Activated CD8-positive, alpha-beta T cell treated with anti-CD3 and anti-CD28 coated beads for 36 hours (primary cell): ENCODE measurements at regions not wholly inside any gene's neighbourhood (a gene's known extent, or its start where the extent isn't known, plus 50 kb on each side); places are given as distances from the start of the nearest gene placed in this dataset.

ENCODE experiments used
- ATAC-seq: fragments of 200-7000 bp; cut with Tn5 transposase; one replicate; pipeline ENCODE4 v1.10.0; 2021; ENCODE audit warnings: mild to moderate bottlenecking, moderate library complexity
- CTCF ChIA-PET: fragments of 350-600 bp; sonication (Branson Sonifier 250); formaldehyde crosslinking; loops from one replicate; lab custom pipeline; 2021; ENCODE audit warnings: antibody characterized with exemption; lab: Charles Lee
- POLR2A ChIA-PET: fragments of 350-600 bp; sonication (Branson Sonifier 250); formaldehyde crosslinking; loops from one replicate; lab custom pipeline; 2021; ENCODE audit warnings: antibody characterized with exemption; lab: Charles Lee
- DNase-seq: peaks from one replicate; pipeline ENCODE4 v3.0.0-alpha.2; 2020
- H3K27ac Mint-ChIP-seq: one replicate; pipeline ENCODE4 v1.8.0; 2021; ENCODE audit warnings: mild to moderate bottlenecking, mixed read lengths
- H3K27me3 Mint-ChIP-seq: one replicate; pipeline ENCODE4 v1.8.0; 2021; ENCODE audit warnings: mixed read lengths
- H3K36me3 Mint-ChIP-seq: one replicate; pipeline ENCODE4 v1.8.0; 2021; ENCODE audit warnings: low read depth, mixed read lengths
- H3K4me1 Mint-ChIP-seq: one replicate; pipeline ENCODE4 v1.8.0; 2021; ENCODE audit warnings: low read depth, mixed read lengths
- H3K4me3 Mint-ChIP-seq: one replicate; pipeline ENCODE4 v1.8.0; 2021; ENCODE audit warnings: mild to moderate bottlenecking, moderate library complexity, mixed read lengths
- H3K9me3 Mint-ChIP-seq: one replicate; pipeline ENCODE4 v1.8.0; 2021; ENCODE audit warnings: mixed read lengths
- intact Hi-C: fragments of 100-400 bp; cut with micrococcal nuclease; formaldehyde crosslinking; loops from one replicate; pipeline ENCODE4 v1.10.0; 2022
- TF ChIP-seq, protein P1 (sequence below): fragments of 200-600 bp; IDR thresholded peaks from one replicate; pipeline ENCODE4 v1.8.0; 2022; ENCODE audit warnings: antibody characterized with exemption, mild to moderate bottlenecking

DNA sequence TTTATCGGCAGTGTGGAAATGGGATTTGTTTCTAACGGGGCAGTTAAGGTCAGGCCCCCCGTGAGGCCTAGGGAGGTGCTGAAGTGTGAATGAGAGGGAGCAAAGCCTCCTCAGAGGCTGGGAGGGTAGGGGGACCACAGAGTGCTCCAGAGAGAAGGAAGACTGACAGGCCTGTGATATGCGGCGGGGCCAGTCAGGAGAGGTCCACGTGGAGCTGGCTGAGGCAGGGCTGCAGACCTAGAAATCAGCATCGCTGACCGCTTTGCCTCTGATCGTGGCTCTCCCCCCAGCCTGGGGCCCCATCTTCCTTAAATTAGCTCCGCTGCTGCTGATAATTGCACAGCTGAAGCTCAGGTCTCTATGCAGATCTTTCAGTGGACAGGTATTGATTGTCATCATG is 240.8 kb upstream of the PWP1 start:
- intact Hi-C loops = no loop called here
- Mint-ChIP-seq H3K36me3 (peaks cover 5% of the 10 kb centered on the region), H3K27me3 (no peaks in the 10 kb centered on the region), H3K4me3 (no peak overlapping the region), H3K27ac (no peak overlapping the region), H3K4me1 (peaks cover 25% of the 10 kb centered on the region), H3K9me3 (peaks cover 3% of the 10 kb centered on the region)
- ATAC-seq (no peak), DNase-seq (no peak)
- TF ChIP-seq, protein P1, sequence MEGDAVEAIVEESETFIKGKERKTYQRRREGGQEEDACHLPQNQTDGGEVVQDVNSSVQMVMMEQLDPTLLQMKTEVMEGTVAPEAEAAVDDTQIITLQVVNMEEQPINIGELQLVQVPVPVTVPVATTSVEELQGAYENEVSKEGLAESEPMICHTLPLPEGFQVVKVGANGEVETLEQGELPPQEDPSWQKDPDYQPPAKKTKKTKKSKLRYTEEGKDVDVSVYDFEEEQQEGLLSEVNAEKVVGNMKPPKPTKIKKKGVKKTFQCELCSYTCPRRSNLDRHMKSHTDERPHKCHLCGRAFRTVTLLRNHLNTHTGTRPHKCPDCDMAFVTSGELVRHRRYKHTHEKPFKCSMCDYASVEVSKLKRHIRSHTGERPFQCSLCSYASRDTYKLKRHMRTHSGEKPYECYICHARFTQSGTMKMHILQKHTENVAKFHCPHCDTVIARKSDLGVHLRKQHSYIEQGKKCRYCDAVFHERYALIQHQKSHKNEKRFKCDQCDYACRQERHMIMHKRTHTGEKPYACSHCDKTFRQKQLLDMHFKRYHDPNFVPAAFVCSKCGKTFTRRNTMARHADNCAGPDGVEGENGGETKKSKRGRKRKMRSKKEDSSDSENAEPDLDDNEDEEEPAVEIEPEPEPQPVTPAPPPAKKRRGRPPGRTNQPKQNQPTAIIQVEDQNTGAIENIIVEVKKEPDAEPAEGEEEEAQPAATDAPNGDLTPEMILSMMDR = no peak
- CTCF ChIA-PET = interaction anchor here (1.0 kb wide), 1 partner anchor 17 kb away, joined by 3 read pairs; no protein-coding TSS in a partner anchor
- POLR2A ChIA-PET = no interaction called here

DNA sequence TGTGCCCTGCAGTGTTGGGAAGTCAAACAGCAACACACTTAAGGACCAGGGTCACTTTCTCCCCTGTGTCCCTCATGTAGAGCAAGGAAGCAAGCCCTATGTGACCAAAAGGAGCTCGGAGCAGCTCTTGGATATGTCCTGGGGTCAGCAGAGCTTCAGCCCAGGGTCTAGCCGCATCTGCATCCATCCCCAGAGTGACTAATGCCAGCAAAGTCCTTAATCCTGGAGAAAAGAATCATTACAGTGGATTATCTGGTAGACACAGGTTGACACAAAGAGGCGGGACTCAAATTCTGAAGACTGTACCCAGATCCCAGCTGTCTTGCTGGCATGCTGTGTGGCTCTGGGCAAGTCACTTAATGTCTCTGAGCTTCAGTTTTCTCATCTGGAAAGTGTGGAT is 239.1 kb upstream of the PWP1 start:
- ATAC-seq (no peak), DNase-seq (no peak)
- POLR2A ChIA-PET = no interaction called here
- TF ChIP-seq, protein P1 = no peak
- intact Hi-C loops = no loop called here
- peaks cover 19% of the 10 kb centered on the region for H3K4me1 Mint-ChIP-seq
- no peaks in the 10 kb centered on the region for H3K27me3 Mint-ChIP-seq
- H3K27ac Mint-ChIP-seq = no peak overlapping the region
- peaks cover 3% of the 10 kb centered on the region for H3K36me3 Mint-ChIP-seq
- peaks cover 3% of the 10 kb centered on the region for H3K9me3 Mint-ChIP-seq
- CTCF ChIA-PET = no interaction called here
- H3K4me3 Mint-ChIP-seq = no peak overlapping the region

DNA sequence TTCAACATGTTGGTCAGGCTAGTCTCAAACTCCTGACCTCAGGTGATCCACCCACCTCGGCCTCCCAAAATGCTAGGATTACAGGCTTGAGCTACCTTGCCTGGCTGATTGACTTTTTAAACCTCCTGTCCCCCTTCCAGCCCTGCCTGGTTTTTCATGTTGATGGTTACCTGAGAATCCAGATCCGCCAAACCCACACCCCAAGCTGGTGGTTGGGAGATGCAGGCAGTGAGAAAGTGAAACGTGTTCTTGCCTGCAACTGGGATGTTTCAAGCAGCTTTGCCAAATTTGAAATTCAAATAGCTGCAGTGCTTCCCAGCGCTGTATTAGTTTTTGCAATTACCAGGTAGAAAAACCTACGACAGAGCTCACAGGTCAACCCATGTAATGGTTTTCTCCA is 238.3 kb upstream of the PWP1 start:
- intact Hi-C loops = no loop called here
- TF ChIP-seq, protein P1 = no peak
- peaks cover 17% of the 10 kb centered on the region for H3K4me1 Mint-ChIP-seq
- ChIA-PET POLR2A (interaction anchor here (0.8 to 1.0 kb wide), 2 partner anchors 10 to 1112 kb away, joined by 3 to 5 read pairs; no protein-coding TSS in a partner anchor), CTCF (interaction anchor here (1.4 to 3.0 kb wide), 3 partner anchors 10 to 315 kb away, joined by 3 to 10 read pairs (median 4); no protein-coding TSS in a partner anchor)
- no peak overlapping the region for H3K27ac Mint-ChIP-seq
- no peak for DNase-seq
- H3K4me3 Mint-ChIP-seq = no peak overlapping the region
- H3K9me3 Mint-ChIP-seq = peaks cover 6% of the 10 kb centered on the region
- H3K27me3 Mint-ChIP-seq = no peaks in the 10 kb centered on the region
- peaks cover 7% of the 10 kb centered on the region for H3K36me3 Mint-ChIP-seq
- no peak for ATAC-seq

DNA sequence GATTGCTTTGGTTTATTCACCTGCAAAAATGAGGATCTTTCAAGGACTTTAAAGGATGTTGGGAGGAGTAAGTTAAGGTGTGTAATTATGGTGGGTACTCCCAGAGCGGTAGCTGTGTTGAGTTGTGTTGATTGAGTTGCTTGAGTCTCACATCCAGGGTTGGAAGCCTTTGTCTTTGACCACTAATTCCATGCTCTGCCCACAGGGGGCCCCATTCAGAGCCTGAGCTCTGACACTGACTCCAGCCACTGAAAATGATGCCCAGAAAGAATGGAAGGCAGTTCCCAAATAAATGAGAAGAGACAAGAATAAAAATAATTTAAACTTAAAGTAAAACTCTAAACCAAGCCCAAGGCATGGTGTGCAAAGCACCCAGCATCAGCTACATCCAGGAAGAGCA is 237.4 kb upstream of the PWP1 start:
- ChIA-PET CTCF (interaction anchor here (0.8 to 3.0 kb wide), 4 partner anchors 9 to 316 kb away, joined by 3 to 10 read pairs (median 4); no protein-coding TSS in a partner anchor), POLR2A (interaction anchor here (0.8 kb wide), 1 partner anchor 1111 kb away, joined by 5 read pairs; no protein-coding TSS in a partner anchor)
- peaks cover 9% of the 10 kb centered on the region for H3K9me3 Mint-ChIP-seq

DNA sequence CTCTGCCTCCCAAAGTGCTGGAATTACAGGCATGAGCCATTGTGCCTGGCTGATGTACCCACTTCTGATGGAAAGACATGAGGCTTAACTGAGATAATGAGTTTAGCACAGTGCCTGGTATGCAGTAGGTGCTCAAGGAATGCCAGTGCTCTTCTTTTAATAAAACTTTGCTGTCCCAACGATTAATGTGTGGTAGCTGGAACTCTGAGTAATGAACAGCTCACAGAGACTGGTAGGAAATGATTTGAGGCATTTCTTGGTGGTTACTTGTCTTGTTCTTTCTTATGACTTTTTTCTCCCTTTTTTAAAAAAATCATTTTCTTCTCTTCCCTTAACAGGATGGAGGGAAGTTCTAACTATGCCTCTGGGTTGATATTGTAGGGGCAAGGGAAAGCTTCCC is 235.7 kb upstream of the PWP1 start:
- intact Hi-C loops = no loop called here
- ATAC-seq = no peak
- Mint-ChIP-seq H3K4me3 (no peak overlapping the region), H3K27ac (no peak overlapping the region), H3K9me3 (peaks cover 6% of the 10 kb centered on the region), H3K4me1 (peaks cover 11% of the 10 kb centered on the region), H3K36me3 (peaks cover 7% of the 10 kb centered on the region), H3K27me3 (no peaks in the 10 kb centered on the region)
- ChIA-PET POLR2A (no interaction called here), CTCF (interaction anchor here (3.0 kb wide), 1 partner anchor 318 kb away, joined by 10 read pairs; no protein-coding TSS in a partner anchor)
- TF ChIP-seq, protein P1 = no peak
- no peak for DNase-seq

More for the DNA sequence above, 237.4 kb upstream of the PWP1 start:
- DNase-seq (peak; percentile 9), ATAC-seq (no peak)
- no peak overlapping the region for H3K27ac Mint-ChIP-seq
- intact Hi-C loops = no loop called here
- no peak overlapping the region for H3K4me3 Mint-ChIP-seq
- peaks cover 17% of the 10 kb centered on the region for H3K4me1 Mint-ChIP-seq
- peaks cover 10% of the 10 kb centered on the region for H3K36me3 Mint-ChIP-seq
- TF ChIP-seq, protein P1 = no peak
- H3K27me3 Mint-ChIP-seq = no peaks in the 10 kb centered on the region
